ENCODE measurements at regions not wholly inside any gene's neighbourhood (a gene's known extent, or its start where the extent isn't known, plus 50 kb on each side); places are given as distances from the start of the nearest gene placed in this dataset.
"Not testable (repeated sequence)": the region's sequence is repeated elsewhere in the genome, so short reads cannot be mapped to it uniquely, and the experiment has no call there.

DNA sequence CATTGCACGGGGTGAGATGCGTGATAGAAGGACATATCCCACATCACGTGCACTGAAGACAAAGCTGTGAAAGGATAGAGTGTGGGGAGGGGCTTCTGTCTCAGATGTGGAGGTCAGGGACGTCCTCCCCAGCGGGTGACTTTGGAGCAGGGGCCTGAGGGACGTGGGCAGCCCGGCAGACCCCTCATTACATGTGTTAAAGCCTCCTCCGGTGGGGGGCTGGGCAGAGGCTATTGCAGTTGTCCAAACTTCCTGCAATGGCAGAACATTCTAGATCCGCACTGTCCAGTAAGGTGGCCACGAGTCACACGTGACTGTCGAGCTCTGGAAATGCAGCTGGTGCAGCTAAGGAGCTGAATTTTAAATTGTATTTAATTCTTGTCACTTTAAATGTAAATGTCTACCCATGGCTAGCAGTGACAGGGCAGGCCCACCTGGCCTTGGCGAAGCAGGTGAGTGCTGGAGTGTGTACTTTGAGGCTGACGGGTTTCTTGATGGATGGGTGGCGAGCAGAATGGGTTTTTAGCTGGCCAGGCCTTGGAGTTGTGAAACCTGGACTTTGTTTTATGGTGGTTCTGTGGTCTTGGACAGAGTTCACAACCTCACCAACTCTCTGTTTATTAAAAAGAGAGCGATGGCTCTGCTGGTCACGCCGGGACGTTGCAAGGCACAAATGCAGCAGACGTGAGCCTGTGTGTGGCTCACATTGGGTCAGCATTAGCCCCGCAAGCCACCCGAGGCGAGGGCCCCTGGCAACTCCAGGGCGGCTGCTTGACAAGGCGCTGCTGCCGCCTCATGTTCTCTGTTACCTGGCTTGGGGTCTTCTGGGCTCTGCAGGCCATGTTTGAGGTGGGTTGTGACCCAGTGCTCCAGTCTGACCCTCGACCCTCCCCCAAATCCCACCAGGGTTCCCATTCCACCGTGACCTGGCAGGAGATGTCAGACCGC, 177.6 kb downstream of the NPIPB11 start:
- TF ChIP-seq POLR2A, POLR2AphosphoS5 (IDR thresholded peaks at IDR 0.05; ENCODE audit: low read depth, low read length): not testable (repeated sequence)

All from GM12892 (cell line).